Myocyte (in vitro differentiated cells): ENCODE measurements at regions not wholly inside any gene's neighbourhood (a gene's known extent, or its start where the extent isn't known, plus 50 kb on each side); places are given as distances from the start of the nearest gene placed in this dataset.
"Not testable (repeated sequence)": the region's sequence is repeated elsewhere in the genome, so short reads cannot be mapped to it uniquely, and the experiment has no call there.

ENCODE experiments used
- DNase-seq: peaks from one replicate; pipeline ENCODE4 v3.0.0-alpha.2; 2012; ENCODE audit warnings: low read depth

- DNase-seq: no peak
Observed at GRCh38 chr5:123294544-123294943, 128.7 kb downstream of the CEP120 start.

GRCh38 chr5:123289210-123289609, 134.0 kb downstream of the CEP120 start:
- no peak for DNase-seq

- no peak for DNase-seq
Observed at GRCh38 chr5:123287881-123288280, 135.3 kb downstream of the CEP120 start.

- DNase-seq: no peak
Observed at GRCh38 chr5:123286891-123287290, 136.3 kb downstream of the CEP120 start.

- no peak for DNase-seq
Observed at GRCh38 chr5:123285122-123286023, 137.8 kb downstream of the CEP120 start.

GRCh38 chr5:123283499-123283898, 139.7 kb downstream of the CEP120 start:
- DNase-seq: no peak

GRCh38 chr5:123283031-123283430, 140.2 kb downstream of the CEP120 start:
- DNase-seq: no peak

- DNase-seq: no peak
Observed at GRCh38 chr5:123282444-123282843, 140.8 kb downstream of the CEP120 start.

- DNase-seq: not testable (repeated sequence)
Observed at GRCh38 chr5:123280854-123281253, 142.3 kb downstream of the CEP120 start.

GRCh38 chr5:123279136-123279535, 144.1 kb downstream of the CEP120 start:
- DNase-seq: no peak

GRCh38 chr5:123278284-123278683, 144.9 kb downstream of the CEP120 start:
- no peak for DNase-seq

- peak; percentile 24 for DNase-seq
Observed at GRCh38 chr5:123273984-123274383, 149.2 kb downstream of the CEP120 start.

GRCh38 chr5:123273095-123273494, 150.1 kb downstream of the CEP120 start:
- no peak for DNase-seq

- DNase-seq: no peak
Observed at GRCh38 chr5:123269851-123270250, 153.4 kb downstream of the CEP120 start.

- no peak for DNase-seq
Observed at GRCh38 chr5:123269436-123269835, 153.8 kb downstream of the CEP120 start.

- no peak for DNase-seq
Observed at GRCh38 chr5:123266365-123266764, 156.8 kb downstream of the CEP120 start.

GRCh38 chr5:123265551-123265950, 157.7 kb downstream of the CEP120 start:
- DNase-seq: no peak

- DNase-seq: no peak
Observed at GRCh38 chr5:123264394-123264793, 158.8 kb downstream of the CEP120 start.

- no peak for DNase-seq
Observed at GRCh38 chr5:123263859-123264258, 159.3 kb downstream of the CEP120 start.

GRCh38 chr5:123262216-123262823, 160.9 kb downstream of the CEP120 start:
- no peak for DNase-seq

- DNase-seq: no peak
Observed at GRCh38 chr5:123261752-123262151, 161.5 kb downstream of the CEP120 start.

- DNase-seq: no peak
Observed at GRCh38 chr5:123249446-123249845, 160.4 kb downstream of the PRDM6 start.

- DNase-seq: no peak
Observed at GRCh38 chr5:123245689-123246088, 156.6 kb downstream of the PRDM6 start.
